GM11168 (cell line): ENCODE measurements at regions not wholly inside any gene's neighbourhood (a gene's known extent, or its start where the extent isn't known, plus 50 kb on each side); places are given as distances from the start of the nearest gene placed in this dataset.

Experiments used
- in situ Hi-C: fragments of 300-500 bp; cut with MboI; formaldehyde crosslinking; loops from one replicate; pipeline ENCODE4 v1.12.0; 2022; ENCODE audit warnings: low sequenced_read_pairs; ENCODE audit not compliant: unreplicated experiment

GRCh38 chr10:90420637-90421318 lies 437.1 kb downstream of the HTR7 start:
- in situ Hi-C loops, result no loop called here

DNA sequence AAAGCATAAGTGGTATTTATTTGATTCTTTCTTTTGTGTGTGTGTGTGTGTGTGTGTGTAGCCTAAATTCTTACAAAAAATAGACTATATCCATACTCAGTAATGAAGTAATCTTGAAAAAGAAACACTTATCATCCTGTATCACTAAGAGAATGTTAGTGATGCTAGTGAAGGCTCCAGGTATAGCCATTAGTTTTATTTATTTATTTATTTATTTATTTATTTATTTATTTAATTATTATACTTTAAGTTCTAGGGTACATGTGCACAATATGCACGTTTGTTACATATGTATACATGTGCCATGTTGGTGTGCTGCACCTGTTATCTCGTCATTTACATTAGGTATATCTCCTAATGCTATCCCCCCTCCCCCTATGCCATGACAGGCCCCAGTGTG lies 436.0 kb downstream of the HTR7 start:
- in situ Hi-C loops, result no loop called here

GRCh38 chr10:90424730-90425129 lies 433.1 kb downstream of the HTR7 start:
- in situ Hi-C loops, result no loop called here

DNA sequence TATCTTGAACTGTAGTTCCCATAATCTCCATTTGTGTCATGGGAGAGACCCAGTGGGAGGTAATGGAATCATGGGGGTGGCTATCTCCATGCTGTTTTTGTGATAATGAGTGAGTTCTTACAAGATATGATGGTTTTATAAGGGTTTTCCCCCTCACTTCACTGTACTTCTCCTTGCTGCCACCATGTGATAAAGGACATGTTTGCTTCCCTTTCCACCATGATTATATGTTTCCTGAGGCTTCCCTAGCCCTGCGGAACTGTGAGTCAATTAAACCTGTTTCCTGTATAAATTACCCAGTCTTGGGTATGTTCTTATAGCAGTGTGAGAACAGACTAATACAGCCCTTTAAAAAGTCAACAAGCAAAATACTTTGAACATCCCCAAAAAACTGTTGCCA lies 427.7 kb downstream of the HTR7 start:
- in situ Hi-C loops, result no loop called here

DNA sequence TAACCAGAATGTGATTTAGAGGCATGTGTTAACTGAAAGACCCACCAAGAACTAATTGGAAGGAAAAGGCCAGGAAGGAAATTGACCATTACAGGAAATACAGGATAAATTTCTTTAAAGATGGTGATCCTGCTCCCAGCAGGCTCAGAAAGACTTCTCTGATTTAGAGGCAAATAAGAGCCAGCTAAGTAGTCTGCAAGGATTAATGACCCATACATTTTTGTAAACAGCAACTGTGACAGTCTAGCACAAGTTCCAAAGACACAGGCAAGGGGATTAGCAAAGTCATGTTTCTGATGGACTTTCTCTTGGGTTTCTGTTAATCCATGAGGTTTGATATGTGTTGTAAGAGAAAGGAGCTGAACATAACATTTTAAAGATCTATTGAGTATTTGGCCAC lies 425.0 kb downstream of the HTR7 start:
- in situ Hi-C loops, result no loop called here

- in situ Hi-C loops, result no loop called here
Observed at GRCh38 chr10:90435296-90435695, 422.5 kb downstream of the HTR7 start.

DNA sequence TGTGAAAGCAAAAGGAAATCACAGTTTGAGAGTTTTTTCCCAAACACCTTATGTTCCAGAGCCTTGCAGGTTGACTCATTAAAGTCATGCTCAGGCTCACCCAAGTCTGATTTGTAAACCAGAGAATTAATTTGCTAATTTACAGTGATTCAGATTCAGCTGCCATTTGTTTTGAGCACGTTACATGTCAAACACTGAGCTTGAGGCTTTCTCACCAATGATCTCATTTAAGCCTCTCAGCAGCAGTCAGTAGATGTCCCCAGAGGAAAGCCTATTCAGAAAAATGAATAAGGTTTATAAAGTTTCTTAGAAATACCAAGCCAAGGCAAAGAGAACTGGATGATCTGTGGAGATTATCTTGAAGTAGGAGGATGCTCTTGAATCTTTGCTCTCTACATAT lies 420.4 kb downstream of the HTR7 start:
- in situ Hi-C loops, result no loop called here

DNA sequence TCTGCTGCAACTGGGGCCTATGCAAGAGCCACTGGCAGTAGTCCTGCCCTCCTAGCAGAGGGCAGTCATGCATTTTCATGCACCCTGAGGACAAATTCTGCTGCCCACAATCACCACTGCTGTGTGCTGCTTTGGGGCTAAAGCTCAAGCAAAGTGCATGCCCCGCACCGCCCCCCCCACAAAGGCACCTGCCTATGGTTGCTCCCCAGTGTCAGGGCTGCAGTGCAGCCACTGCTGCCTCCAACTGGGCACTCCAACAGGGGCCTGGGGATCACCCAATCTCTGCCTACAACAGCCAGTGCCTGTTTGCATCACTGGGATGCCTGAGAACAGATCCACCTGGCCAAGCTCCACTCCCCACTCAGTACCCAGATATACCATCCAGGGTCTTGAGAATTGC lies 417.0 kb downstream of the HTR7 start:
- in situ Hi-C loops, result no loop called here

DNA sequence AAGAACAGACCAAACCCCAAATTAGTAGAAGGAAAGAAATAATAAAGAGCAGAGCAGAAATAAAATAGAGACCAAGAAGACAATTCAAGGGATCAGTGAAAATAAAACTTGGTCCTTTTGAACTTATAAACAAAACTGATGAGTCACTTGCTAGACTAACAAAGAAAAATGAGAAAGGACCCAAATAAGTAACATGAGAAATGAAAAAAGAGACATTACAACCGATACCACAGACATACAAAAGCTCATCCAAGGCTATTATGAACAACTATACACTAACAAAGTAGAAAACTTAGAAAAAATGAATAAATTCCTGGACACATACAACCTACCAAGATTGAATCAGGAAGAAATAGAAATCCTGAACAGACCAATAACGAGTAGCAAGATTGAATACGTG lies 414.5 kb downstream of the HTR7 start:
- in situ Hi-C loops, result no loop called here

DNA sequence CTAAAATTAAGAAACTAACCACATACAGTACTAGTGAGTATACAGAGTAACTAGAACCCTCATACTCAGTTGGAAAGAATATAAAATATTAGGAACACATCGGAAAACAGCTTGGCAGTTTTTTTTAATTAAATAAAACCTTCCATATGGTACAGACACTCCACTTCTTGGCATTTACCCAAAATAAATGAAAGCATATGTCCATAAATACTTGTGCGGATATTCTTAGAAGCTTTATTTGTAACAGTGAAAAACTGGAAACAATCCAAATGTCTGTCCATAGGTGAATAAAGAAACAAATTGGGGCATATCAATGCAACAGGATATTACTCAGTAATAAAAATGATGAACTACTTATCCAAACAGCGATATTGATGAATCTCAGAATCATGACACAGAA lies 410.0 kb downstream of the HTR7 start:
- in situ Hi-C loops, result no loop called here

- in situ Hi-C loops, result no loop called here
Observed at GRCh38 chr10:90450797-90451196, 407.0 kb downstream of the HTR7 start.

GRCh38 chr10:90451283-90451682 lies 406.6 kb downstream of the HTR7 start:
- in situ Hi-C loops, result no loop called here

- in situ Hi-C loops, result no loop called here
Observed at GRCh38 chr10:90458054-90458453, 399.8 kb downstream of the HTR7 start.

GRCh38 chr10:90458571-90458970 lies 399.3 kb downstream of the HTR7 start:
- in situ Hi-C loops, result no loop called here

DNA sequence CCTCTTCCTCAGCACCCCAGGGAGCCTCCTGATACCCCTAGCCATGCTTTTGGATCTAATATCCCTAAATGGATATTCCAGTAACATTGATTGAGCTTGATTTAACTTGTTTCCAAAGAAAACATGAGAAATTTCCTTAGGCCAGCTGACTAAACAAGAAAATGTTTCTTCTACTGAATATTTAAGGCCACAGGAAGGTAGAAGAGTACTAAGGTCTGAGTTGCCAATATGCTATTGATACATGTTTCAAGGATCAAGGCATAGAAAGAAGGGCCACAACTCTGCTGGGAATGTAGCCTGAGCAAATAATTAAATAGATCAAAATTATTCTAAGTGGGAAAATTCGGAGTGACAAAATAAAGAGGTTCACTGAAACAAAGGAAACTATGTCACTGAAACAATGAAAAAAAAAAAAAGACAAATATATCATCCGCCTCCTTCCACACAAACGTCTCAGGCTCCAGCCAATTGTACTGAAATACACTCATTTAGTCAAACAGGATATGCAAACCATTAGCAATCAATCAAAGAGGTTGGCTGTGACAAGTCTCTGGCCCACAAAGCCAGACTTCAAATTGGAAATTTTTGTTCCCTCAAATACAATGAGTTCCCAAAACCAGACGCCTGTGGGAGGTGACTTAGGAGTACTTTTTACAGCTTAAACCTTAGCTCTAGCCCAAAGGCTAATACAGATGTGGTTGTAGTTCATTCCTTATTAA lies 396.2 kb downstream of the HTR7 start:
- in situ Hi-C loops, result no loop called here

- in situ Hi-C loops, result no loop called here
Observed at GRCh38 chr10:90462749-90463470, 394.9 kb downstream of the HTR7 start.

DNA sequence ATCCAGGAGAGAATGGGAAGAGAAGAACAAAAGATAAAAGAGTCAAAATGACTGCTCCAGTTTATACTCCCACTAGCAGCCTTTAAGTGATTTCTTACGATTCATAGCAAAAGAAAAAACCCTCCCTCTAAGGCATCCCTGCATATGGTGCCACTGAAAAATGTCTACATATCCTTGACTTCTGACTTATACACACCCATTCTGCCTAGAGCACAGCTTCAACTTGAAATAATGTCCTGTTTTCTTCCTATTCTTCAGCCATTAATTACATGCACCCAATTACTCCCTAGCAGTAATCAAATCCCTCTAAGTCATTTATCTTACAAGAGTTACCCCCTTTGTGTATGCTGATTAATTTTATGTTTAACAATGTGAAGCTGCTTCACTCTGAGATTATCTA lies 393.5 kb downstream of the HTR7 start:
- in situ Hi-C loops, result no loop called here

- in situ Hi-C loops, result no loop called here
Observed at GRCh38 chr10:90470966-90471365, 386.9 kb downstream of the HTR7 start.

- in situ Hi-C loops, result no loop called here
Observed at GRCh38 chr10:90480466-90480865, 377.4 kb downstream of the HTR7 start.

DNA sequence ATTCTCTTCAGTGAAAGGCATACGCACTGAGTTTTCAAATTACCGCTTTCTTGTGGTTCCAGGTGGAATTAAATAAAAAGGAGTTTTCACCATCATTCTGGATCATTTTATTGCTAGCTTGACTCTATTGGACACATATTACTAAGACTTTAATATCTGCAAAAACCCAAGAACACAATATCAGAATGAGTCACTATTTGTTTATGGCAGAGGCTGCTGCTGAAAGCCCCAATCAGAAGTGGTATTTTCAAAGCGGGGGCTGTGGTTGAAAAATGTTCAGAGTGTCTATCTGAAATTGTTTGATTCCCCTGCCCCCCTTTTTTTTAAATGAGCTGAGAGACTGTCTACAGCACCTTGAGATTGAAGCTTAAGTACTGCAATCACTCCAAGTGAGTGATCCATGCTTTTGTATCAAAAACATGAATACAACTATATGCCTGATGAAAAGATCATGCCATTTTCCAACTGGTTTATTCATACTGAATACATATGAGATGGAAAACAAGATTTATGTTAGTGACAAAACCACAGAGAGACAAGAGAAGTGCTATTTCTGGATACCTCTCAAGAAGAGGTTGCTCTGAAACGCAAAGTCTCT lies 376.4 kb downstream of the HTR7 start:
- in situ Hi-C loops, result no loop called here

GRCh38 chr10:90484518-90484917 lies 373.3 kb downstream of the HTR7 start:
- in situ Hi-C loops, result no loop called here
